ENCODE measurements at regions not wholly inside any gene's neighbourhood (a gene's known extent, or its start where the extent isn't known, plus 50 kb on each side); places are given as distances from the start of the nearest gene placed in this dataset.

DNA sequence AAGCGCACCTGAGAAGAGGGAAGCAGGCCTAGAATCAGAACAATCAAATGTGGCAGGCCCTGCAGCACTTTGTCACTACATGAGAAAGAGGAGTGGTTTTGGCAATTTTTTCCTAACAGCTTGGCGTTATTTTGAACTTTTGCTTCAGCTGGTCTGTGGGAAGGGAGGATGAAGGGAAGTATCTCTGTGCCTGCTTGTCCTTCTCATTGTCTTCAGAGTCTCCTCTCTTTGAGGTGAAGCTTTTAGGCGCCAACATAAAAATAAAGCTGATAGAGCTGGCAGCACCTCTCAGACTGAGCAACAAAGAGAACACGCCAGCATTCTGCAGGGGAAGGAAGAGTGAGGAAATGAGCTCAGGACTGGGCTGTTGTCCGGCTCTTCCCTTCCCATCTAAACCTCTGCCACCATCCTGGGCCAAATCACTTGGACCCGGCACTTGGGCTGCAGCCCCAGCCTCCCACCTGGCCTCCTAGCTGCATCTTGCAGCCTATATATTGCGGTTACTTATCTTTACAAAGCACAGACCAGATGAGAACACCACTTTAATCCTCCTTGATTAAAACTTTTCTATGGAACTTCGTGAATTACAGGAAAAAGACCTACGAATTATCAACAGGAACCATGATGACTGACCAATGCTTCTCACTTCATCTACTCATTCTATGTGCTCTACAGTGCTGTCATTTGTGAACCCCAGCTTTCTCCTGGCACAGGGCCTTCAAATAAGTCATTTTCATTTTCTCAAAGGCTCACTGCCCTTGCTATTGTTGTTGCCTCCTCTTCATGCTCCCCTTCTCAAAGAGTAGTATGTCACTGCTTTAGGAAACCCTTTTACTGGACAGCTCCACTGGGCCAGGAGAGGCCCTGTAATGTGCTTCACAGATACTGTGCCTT is 476.4 kb upstream of the HS3ST1 start:
- TF ChIP-seq, protein P1, sequence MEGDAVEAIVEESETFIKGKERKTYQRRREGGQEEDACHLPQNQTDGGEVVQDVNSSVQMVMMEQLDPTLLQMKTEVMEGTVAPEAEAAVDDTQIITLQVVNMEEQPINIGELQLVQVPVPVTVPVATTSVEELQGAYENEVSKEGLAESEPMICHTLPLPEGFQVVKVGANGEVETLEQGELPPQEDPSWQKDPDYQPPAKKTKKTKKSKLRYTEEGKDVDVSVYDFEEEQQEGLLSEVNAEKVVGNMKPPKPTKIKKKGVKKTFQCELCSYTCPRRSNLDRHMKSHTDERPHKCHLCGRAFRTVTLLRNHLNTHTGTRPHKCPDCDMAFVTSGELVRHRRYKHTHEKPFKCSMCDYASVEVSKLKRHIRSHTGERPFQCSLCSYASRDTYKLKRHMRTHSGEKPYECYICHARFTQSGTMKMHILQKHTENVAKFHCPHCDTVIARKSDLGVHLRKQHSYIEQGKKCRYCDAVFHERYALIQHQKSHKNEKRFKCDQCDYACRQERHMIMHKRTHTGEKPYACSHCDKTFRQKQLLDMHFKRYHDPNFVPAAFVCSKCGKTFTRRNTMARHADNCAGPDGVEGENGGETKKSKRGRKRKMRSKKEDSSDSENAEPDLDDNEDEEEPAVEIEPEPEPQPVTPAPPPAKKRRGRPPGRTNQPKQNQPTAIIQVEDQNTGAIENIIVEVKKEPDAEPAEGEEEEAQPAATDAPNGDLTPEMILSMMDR (conservative IDR thresholded peaks at IDR 0.05): no peak
- TF ChIP-seq EZH2 (IDR thresholded peaks at IDR 0.05; ENCODE audit: low read depth): no peak

Data from PC-9 (cell line).